IPS DF 4.7 (cell line): ENCODE measurements at regions not wholly inside any gene's neighbourhood (a gene's known extent, or its start where the extent isn't known, plus 50 kb on each side); places are given as distances from the start of the nearest gene placed in this dataset.
"Not testable (repeated sequence)": the region's sequence is repeated elsewhere in the genome, so short reads cannot be mapped to it uniquely, and the experiment has no call there.

Experiments used
- DNase-seq: peaks from one replicate; pipeline ENCODE4 v3.0.0-alpha.2; 2013; ENCODE audit warnings: low spot score; ENCODE audit errors: extremely low read depth

DNA sequence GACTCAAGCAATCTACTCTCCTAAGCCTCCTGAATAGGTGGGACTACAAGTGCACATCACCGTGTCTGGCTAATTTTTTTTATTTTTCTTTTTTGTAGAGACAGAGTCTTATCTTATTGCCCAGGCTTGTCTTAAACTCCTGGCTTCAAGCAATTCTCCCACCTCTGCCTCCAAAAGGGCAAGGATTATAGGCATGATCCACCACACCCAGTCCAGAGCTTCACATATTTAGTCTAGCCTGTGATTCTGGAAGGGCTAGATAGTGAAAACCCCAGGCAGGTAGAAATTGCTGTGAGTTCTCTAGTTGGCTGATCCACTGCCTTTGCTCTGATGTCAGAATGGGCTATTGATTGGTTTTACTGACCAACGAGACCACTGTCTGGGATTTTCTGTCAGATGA is 854.6 kb upstream of the MIR17HG start:
- DNase-seq: no peak

DNA sequence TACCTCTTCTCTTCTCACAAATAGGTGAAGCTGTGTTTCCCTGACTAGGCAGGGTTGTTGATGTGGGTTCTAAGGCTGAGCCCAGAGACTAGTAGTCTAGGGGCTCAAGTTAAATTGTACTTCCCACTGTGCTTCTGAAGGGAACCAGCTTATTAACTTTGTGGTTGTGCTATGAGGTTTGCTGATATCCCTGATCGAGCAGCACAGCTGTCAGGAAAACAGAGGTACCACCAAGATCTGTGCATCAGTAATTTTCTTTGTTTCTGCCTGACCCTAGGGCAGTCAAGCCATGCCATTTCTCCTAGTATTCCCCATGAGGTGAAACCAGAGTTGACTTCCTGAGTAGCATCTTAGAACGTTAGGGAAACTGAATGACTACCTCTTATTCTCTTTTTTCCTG is 853.8 kb upstream of the MIR17HG start:
- no peak for DNase-seq

DNA sequence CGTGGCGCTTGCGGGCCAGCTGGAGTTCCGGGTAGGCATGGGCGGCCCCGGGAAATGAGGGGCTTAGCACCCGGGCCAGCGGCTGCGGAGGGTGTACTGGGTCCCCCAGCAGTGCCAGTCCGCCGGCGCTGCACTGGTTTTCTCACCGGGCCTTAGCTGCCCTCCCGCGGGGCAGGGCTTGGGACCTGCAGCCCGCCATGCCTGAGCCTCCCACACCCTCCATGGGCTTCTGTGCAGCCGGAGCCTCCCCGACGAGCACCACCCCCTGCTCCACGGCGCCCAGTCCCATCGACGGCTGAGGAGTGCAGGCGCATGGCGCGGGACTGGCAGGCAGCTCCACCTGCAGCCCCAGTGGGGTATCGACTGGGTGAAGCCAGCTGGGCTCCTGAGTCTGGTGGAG is 852.6 kb upstream of the MIR17HG start:
- DNase-seq: not testable (repeated sequence)

DNA sequence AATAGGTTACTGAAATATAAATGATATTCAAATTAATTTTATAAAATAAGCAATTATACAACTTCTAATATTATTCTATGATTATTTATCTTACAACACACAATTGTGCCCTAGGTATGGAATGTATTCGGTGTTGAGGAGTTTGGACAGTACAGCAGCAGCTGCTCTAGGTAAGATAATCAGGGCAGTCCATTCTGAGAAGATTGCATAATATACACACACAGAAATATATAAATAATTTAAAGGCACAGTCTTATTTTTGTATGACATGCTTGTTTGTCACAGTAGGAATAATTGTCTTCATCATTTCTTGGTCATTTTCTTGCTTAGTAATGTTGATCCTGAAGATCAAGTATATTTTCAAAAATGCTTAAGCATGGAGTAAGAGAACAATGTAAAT is 849.4 kb upstream of the MIR17HG start:
- DNase-seq: no peak

DNA sequence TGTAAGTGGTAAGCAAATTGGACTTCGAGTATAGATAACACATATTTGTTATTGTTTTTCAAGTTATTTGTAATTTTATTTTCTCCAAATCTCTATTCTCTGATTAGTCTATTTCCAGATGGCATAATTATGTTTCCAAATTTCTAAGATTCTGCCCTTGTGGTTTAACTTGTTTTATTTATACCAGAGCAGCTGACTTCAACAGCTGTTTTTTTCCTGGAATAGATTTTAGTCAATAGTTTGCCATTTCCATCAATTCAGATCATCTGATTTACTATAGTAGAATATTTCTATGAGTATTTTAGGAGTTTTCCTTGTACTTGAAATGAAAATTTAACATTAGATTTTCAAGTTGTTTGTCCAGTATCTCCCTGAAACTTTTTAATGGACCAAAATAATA is 848.7 kb upstream of the MIR17HG start:
- no peak for DNase-seq

DNA sequence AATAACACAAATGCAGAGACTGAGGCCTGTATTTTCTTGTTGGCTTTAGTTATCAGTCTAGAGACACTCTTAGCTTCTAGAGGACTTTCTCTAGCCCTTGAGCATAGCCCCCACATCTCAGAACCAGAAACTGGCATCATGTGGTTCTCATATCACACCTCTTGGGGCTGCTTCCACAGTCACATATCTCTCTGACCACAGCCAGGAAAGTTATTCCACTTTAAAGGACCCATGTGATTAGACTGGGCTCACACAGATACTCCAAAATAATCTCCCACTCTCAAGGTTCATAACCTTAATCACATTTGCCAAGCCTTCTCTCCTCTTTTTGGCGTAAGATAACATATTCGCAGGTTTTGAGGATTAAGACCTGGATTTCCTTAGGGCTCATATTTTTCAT is 846.9 kb upstream of the MIR17HG start:
- DNase-seq: no peak

DNA sequence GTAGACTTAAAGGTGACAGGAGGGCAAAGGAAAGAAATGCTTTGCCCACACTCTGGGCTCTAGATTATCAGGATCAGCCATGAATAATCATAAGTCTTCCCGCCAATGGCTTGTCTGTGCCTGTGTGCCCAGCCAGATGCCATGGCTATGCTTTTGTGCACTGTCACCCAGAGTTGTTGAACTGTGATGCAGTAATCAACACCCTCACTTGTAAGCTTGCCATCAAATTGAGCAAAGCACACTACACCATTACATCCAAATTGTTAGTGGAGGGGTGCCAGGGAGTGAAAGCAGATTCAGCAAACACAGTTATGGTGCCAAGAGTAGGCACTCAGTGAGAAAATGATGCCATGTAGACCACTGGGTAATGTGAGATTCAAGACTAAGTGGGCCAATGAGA is 845.3 kb upstream of the MIR17HG start:
- no peak for DNase-seq

DNA sequence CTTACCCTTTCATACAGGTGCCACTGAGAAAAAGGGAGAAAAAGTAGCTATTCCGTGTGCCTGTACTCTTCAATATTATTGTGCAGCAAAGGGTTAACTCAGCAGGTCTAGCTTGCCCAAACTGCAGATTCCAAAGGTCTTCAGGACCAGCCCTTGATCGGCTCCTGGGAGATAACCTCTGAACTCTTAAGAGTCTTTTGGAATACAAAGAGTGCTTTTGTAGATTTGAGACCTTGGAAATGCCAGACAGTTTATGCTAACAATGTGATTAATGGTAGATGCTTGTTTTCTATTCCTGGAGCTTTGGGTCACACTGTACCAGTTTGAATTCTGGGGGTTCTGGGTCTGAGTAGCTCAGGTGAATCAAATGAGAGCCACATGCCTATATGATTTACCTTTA is 844.7 kb upstream of the MIR17HG start:
- no peak for DNase-seq

DNA sequence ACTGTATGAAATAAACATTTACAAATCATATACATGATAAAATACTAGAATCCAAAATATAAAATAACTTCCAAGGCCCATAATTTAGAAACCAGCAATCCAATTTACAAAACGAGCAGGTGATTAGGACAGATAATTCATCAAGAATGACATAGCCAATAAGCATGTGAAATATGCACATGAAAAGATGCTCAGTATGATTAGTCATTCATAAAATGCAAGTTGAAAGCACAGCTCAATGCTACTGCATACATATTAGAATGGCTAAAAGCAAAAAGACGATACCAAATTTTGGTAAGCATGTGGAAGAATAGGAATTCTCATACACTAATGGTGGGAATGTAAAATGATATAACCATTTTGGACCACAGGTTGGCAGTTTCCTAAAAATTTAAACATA is 837.2 kb upstream of the MIR17HG start:
- no peak for DNase-seq

DNA sequence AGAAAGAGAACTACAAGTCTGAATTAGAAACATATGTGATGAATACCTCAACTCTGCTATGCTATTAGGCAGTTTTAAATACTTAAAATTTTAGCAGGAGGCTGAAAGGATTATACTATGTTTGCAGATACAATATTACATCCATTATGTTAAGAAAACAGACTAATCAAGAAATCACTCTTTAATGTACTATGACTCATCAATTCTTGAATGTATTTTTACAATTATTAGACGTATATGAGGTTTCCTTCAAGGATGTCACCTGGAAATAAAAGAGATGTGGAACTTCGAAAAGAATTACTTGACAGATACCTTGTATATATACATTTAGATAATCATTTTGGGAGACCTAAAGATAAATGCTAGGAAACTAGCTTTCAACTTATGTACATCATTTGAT is 835.6 kb upstream of the MIR17HG start:
- no peak for DNase-seq

DNA sequence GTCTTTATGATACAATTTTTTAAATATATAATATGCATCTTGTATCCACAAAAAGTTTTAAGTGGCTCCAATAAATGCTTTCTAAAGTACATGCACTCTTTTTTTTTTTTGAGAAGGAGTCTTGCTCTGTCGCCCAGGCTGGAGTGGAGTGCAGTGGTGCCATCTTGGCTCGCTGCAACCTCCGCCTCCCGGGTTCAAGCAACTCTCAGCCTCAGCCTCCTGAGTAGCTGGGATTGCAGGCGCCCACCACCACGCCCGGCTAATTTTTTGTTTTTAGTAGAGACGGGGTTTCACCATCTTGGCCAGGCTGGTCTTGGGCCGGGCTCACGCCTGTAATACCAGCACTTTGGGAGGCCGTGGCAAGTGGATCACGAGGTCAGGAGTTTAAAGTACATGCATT is 832.8 kb upstream of the MIR17HG start:
- not testable (repeated sequence) for DNase-seq

DNA sequence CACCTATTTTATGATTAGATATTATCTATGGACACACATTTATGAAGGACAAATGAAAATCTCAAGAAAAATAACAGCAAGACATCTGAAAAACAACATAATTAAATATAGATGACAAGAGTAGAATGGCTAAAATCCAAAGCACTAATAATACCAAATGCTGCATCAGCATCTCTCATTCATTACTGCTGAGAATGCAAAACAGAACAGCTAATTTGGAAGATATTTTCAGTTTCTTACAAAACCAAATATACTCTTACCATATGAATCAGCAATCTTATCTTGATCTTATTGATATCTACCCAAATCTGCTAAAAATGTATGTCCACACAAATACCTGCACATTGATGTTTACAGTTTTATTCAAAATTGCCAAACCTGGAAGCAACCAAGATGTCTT is 829.1 kb upstream of the MIR17HG start:
- no peak for DNase-seq

DNA sequence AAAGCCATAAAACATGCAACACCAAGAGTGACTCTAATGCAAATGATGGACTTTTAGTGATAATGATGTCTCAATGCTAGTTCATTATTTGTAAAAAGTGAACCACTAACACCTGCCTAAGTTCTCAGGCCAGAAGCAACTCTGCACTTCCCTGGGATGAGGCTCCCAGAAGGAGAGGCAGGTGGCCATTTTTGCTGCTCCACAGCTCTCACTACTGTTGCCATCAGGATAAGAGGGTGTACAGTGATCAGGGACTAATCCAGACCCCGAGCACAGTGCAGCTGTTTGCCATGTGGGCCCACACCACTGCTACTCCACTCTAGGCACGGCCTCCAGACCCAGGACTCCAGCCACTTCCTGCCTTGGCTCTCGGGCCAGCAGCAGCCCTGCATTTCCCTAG is 828.3 kb upstream of the MIR17HG start:
- DNase-seq: no peak

DNA sequence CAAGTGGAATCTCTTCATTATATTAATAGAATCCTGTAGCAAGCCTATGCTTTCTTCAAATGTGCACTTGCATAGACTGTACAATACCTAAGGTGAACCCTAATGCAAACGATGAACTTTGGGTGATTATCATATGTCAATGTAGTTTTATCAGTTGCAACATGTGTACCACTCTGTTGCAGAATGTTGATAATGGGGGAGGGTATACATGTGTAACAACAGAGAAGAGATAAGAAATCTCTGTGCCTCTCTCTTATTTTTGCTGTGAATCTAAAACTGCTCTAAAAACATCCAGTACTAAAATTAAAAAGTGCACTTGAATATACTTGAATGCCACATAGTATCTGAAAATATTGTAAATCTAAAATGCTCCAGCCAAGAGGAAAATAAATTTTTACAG is 820.8 kb upstream of the MIR17HG start:
- no peak for DNase-seq

DNA sequence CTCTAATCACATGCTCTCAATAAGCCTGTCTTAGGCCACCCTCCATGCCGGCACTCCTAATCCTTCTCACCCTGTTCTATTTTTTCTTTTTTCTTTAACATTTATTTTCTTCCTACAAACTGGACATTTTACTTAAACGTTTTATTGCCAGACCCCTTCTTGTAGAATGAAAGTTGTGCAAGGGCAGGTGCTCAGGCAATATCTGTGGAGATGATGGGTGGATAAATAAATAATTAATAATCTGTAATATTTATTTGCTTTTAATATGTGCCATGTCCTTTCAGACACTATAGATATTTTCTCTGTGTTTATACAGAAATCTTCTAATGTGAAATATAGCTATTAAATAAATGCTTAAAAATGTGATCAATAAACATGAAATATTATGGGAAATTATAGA is 815.7 kb upstream of the MIR17HG start:
- DNase-seq: no peak

DNA sequence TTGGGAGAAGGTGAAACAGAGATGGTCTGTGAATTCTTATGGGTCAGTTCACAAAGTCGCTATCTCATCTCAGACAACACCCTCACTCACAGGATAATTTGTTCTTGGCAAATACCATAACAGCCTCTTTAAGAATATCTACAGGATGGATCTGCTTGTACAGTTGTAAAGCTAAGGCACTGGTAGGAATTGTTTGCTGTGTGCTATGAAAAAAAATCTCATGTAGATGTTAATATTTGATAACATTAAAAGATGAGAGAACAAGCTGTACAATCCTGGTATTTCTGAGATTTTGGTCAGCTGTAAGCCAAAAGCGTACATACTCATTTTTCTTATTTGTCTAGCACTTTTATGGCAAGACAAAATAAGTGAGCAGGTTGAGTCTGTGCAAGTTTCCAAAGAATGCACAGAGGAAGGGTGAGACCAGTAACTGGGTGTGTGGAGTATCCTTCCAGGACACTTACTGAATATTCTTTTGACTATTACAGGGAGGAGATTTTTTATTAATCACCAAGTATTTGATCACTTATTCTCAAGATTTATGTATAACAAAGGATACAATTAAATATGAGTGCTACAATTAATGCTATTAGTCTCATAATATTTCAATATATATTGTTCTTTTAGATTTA is 814.5 kb upstream of the MIR17HG start:
- no peak for DNase-seq

DNA sequence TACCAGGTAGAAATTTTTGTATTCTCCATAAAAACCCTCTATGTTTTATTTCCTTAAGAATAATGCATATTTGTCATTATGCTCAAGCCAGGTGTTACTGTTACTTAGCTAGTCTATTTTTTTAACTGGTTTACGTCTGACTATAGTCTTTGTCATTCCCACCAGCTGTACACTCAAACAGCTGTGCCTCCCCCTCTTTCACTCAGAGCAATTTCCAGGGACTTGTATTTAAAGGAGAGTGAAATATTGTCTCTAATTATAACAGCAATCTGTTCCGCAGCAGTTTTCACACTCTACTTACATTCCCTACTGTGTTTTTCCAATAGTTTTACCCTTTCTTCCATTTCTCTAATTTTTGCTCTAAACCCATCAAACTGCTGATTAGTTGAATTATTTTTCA is 813.6 kb upstream of the MIR17HG start:
- DNase-seq: no peak

DNA sequence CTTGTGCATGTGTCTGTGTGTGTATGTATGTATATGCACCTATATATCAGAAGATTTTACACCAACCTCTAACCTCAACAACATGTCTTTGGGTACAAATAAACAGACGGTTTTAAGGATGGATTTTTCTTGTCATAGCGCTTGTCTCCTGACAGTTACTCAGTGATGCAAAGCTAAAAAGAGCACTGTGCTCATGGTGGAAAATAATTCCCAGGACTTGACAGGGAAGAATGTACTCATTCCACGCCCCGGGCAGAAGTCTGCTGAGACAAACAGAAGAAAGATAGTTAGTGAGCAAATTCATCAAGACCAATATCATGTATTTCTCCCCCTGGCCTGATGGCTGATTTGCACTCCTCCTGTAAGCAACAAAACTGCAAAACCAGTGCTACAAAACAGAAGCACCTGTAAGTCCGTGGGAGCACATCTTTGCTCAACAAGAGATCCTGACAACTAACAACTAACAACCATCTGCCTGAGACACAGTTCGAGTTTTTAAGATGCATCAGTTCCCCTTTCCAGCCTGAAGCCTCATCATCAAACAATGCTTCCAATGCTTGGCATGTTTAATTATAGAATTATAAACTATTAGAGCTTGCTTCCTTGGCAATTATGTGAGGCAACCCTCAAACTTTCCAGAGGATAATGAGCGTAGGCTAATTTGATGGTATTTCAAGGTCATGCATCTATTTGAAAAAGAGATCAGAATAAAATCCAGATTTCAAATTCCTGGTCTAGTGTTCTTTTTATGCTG is 812.7 kb upstream of the MIR17HG start:
- no peak for DNase-seq

DNA sequence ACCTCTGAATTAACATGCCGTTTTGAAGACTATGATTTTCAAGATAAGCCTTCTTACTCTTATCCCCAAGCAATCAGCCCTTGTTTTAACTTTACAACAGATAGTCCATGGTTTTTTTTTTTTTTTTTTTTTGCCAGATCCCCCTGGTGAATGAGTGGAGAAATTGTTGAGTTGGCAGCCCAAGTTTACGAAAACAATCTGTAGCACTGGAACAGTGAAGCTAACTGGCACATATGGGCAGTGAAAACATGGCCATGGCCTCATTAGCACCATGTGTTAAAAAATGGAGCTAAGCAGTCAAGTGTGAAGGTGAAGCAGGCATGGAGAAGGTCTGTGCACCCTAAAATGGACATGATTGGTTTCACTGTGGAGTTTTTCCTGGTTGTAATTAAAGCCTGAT is 812.1 kb upstream of the MIR17HG start:
- DNase-seq: no peak

DNA sequence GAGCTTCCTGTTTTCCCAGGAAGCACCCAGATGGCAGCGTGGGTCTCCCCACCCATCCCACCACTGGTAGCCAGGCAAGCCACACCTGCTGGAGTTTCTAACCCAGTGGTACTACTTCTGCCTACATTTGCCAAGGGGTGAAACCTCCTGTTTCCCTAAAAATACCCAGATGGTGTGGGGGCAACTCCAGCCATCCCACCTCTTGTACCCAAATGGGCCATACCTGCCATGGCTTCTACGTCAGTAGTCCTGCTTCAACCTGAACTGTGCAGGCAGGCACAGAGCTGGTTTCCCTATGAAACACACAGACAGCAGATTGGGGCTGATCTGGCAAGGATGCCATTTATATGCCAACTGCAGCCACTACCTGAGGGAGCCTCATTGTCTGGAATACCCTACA is 809.4 kb upstream of the MIR17HG start:
- DNase-seq: no peak

DNA sequence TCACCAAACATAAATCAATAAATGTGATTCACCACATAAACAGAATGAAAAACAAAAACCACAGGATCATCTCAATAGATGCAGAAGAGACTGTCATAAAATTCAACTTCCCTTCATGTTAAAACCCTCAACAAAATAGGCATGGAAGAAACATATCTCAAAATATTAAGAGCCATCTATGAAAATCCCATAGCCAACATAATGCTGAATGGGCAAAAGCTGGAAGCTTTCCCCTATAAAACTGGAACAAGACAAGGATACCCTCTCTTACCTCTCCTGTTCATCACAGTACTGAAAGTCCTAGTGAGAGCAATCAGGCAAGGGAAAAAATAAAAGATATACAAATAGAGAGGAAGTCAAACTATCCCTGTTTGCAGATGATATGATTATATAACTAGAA is 806.1 kb upstream of the MIR17HG start:
- no peak for DNase-seq

DNA sequence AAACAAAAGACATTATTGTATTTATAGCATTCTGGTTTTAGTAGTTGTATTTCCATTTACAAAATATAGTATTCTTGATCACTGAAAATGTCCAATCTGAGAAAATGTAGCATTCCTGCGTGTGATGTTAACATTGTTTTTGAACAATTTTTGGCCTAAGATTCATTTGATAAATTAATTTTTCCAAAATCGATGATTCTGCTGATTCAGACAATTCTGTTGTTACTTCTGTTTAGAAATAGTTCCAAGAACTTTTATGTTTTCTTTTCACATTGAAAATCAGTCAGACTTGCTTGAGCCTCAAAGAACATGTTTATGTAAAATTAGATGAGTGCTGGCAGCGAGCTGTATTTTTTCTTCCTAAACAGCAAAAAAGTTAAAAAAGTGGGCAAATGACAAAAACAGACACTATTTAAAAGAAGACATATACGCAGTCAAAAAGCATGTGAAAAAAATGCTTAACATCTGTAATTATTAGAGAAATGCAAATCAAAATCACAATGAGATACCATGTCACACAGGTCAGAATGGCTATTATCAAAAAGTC is 804.5 kb upstream of the MIR17HG start:
- no peak for DNase-seq
